ENCODE measurements at regions not wholly inside any gene's neighbourhood (a gene's known extent, or its start where the extent isn't known, plus 50 kb on each side); places are given as distances from the start of the nearest gene placed in this dataset.

GRCh38 chr10:107336061-107336460, 171.6 kb upstream of the SORCS1 start:
- ATAC-seq (ENCODE audit: insufficient number of reproducible peaks, low FRiP score, low read depth) (no peak), DNase-seq (ENCODE audit: low spot score) (no peak)
- H3K27me3 ChIP-seq (replicated peaks; ENCODE audit: insufficient read depth): no peaks in the 10 kb centered on the region

DNA sequence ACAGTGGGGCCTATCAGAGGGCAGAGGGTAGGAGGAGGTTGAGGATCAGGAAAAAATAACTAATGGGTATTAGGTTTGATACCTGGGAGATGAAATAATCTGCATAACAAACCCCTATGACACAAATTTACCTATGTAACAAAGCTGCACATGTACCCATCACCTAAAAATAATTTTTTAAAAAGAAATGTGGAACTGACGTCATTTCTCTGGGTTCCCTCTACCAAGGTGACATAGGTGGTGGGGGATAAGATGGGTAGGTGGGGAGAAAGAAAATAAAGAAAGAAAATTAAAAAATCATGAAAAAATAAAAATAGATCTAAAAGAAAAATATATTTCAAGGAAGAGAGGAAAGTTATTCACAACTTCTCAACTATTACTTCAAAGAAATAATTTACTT, 153.1 kb upstream of the SORCS1 start:
- TF ChIP-seq, protein P1, sequence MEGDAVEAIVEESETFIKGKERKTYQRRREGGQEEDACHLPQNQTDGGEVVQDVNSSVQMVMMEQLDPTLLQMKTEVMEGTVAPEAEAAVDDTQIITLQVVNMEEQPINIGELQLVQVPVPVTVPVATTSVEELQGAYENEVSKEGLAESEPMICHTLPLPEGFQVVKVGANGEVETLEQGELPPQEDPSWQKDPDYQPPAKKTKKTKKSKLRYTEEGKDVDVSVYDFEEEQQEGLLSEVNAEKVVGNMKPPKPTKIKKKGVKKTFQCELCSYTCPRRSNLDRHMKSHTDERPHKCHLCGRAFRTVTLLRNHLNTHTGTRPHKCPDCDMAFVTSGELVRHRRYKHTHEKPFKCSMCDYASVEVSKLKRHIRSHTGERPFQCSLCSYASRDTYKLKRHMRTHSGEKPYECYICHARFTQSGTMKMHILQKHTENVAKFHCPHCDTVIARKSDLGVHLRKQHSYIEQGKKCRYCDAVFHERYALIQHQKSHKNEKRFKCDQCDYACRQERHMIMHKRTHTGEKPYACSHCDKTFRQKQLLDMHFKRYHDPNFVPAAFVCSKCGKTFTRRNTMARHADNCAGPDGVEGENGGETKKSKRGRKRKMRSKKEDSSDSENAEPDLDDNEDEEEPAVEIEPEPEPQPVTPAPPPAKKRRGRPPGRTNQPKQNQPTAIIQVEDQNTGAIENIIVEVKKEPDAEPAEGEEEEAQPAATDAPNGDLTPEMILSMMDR (IDR thresholded peaks at IDR 0.05): no peak
- DNase-seq (ENCODE audit: low spot score) (no peak), ATAC-seq (ENCODE audit: insufficient number of reproducible peaks, low FRiP score, low read depth) (no peak)
- no peaks in the 10 kb centered on the region for H3K27me3 ChIP-seq (replicated peaks; ENCODE audit: insufficient read depth)
- H3K27ac ChIP-seq: no peak overlapping the region
- H3K36me3 ChIP-seq: no peaks in the 10 kb centered on the region
- H3K4me3 ChIP-seq: no peak overlapping the region
- no peaks in the 10 kb centered on the region for H3K4me1 ChIP-seq (ENCODE audit: control insufficient read depth in 1 of 2, low read depth in 2 of 2)
- H3K9me3 ChIP-seq: no peaks in the 10 kb centered on the region

More at GRCh38 chr10:107336061-107336460, 171.6 kb upstream of the SORCS1 start:
- H3K4me3 ChIP-seq: no peak overlapping the region
- TF ChIP-seq, protein P1 (IDR thresholded peaks at IDR 0.05): no peak
- H3K36me3 ChIP-seq: no peaks in the 10 kb centered on the region
- no peaks in the 10 kb centered on the region for H3K4me1 ChIP-seq (ENCODE audit: control insufficient read depth in 1 of 2, low read depth in 2 of 2)
- no peak overlapping the region for H3K27ac ChIP-seq
- no peaks in the 10 kb centered on the region for H3K9me3 ChIP-seq

DNA sequence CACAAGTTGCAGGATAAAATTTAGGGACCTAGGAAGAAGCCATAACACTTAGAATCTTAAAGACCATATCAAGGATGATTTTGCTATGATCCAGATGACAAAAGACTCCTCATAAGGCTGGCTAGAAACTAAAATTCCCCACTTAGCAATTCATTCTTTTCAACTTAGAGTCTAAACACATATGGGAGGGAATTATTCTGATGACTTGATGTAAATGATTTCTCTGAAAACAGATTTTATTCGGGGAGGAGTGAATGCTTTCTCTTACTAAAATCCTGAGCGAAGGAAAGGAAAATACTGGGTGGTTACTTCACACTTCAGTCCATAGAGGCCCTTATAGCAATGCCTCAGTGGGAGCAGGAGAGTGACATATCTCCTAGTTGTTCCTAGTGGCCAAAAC, 138.7 kb upstream of the SORCS1 start:
- H3K27me3 ChIP-seq (replicated peaks; ENCODE audit: insufficient read depth): no peaks in the 10 kb centered on the region
- no peak overlapping the region for H3K4me3 ChIP-seq
- DNase-seq (ENCODE audit: low spot score): no peak
- H3K36me3 ChIP-seq: no peaks in the 10 kb centered on the region
- H3K4me1 ChIP-seq (ENCODE audit: control insufficient read depth in 1 of 2, low read depth in 2 of 2): no peaks in the 10 kb centered on the region
- TF ChIP-seq, protein P1 (IDR thresholded peaks at IDR 0.05): no peak
- H3K27ac ChIP-seq: no peak overlapping the region
- H3K9me3 ChIP-seq: no peaks in the 10 kb centered on the region
- no peak for ATAC-seq (ENCODE audit: insufficient number of reproducible peaks, low FRiP score, low read depth)

GRCh38 chr10:107299606-107300005, 135.1 kb upstream of the SORCS1 start:
- DNase-seq (ENCODE audit: low spot score): no peak
- Histone ChIP-seq H3K36me3 (no peaks in the 10 kb centered on the region), H3K9me3 (no peaks in the 10 kb centered on the region), H3K4me3 (no peak overlapping the region), H3K27me3 (replicated peaks; ENCODE audit: insufficient read depth) (no peaks in the 10 kb centered on the region), H3K4me1 (ENCODE audit: control insufficient read depth in 1 of 2, low read depth in 2 of 2) (no peaks in the 10 kb centered on the region), H3K27ac (no peak overlapping the region)
- TF ChIP-seq, protein P1 (IDR thresholded peaks at IDR 0.05): no peak
- ATAC-seq (ENCODE audit: insufficient number of reproducible peaks, low FRiP score, low read depth): no peak

- H3K27me3 ChIP-seq (replicated peaks; ENCODE audit: insufficient read depth): no peaks in the 10 kb centered on the region
Observed at GRCh38 chr10:107284187-107284586, 119.7 kb upstream of the SORCS1 start.

More at GRCh38 chr10:107284187-107284586, 119.7 kb upstream of the SORCS1 start:
- TF ChIP-seq, protein P1 (IDR thresholded peaks at IDR 0.05): no peak
- H3K9me3 ChIP-seq: no peaks in the 10 kb centered on the region
- no peak overlapping the region for H3K4me3 ChIP-seq
- no peak for DNase-seq (ENCODE audit: low spot score)
- H3K36me3 ChIP-seq: no peaks in the 10 kb centered on the region
- no peaks in the 10 kb centered on the region for H3K4me1 ChIP-seq (ENCODE audit: control insufficient read depth in 1 of 2, low read depth in 2 of 2)
- ATAC-seq (ENCODE audit: insufficient number of reproducible peaks, low FRiP score, low read depth): no peak
- no peak overlapping the region for H3K27ac ChIP-seq
